GM21786 (cell line): ENCODE measurements at regions not wholly inside any gene's neighbourhood (a gene's known extent, or its start where the extent isn't known, plus 50 kb on each side); places are given as distances from the start of the nearest gene placed in this dataset.

ENCODE experiments used
- ATAC-seq: cut with Tn5 transposase; IDR thresholded peaks from one replicate; pipeline ENCODE4 v1.9.1; 2021; ENCODE audit not compliant: unreplicated experiment

- no peak for ATAC-seq
Measured at GRCh38 chr2:4673025-4673489, 969.7 kb downstream of the DCDC2C start.

- ATAC-seq = no peak
Measured at GRCh38 chr2:4674007-4674406, 970.6 kb downstream of the DCDC2C start.

- no peak for ATAC-seq
Measured at GRCh38 chr2:4675295-4675694, 971.9 kb downstream of the DCDC2C start.

GRCh38 chr2:4678927-4679326 lies 975.6 kb downstream of the DCDC2C start:
- no peak for ATAC-seq

GRCh38 chr2:4679391-4679790 lies 976.0 kb downstream of the DCDC2C start:
- ATAC-seq = no peak

GRCh38 chr2:4684921-4685320 lies 981.5 kb downstream of the DCDC2C start:
- no peak for ATAC-seq

GRCh38 chr2:4690913-4691312 lies 987.5 kb downstream of the DCDC2C start:
- no peak for ATAC-seq

GRCh38 chr2:4693266-4693665 lies 989.9 kb downstream of the DCDC2C start:
- no peak for ATAC-seq

- no peak for ATAC-seq
Measured at GRCh38 chr2:4695281-4695861, 992.0 kb downstream of the DCDC2C start.

- ATAC-seq = no peak
Measured at GRCh38 chr2:4715065-4715464, 977.1 kb upstream of the SOX11 start.

GRCh38 chr2:4718777-4719176 lies 973.4 kb upstream of the SOX11 start:
- no peak for ATAC-seq

GRCh38 chr2:4725618-4726017 lies 966.6 kb upstream of the SOX11 start:
- ATAC-seq = no peak

GRCh38 chr2:4732560-4732959 lies 959.6 kb upstream of the SOX11 start:
- ATAC-seq = no peak

GRCh38 chr2:4745056-4745991 lies 946.9 kb upstream of the SOX11 start:
- no peak for ATAC-seq

- ATAC-seq = no peak
Measured at GRCh38 chr2:4753721-4754120, 938.5 kb upstream of the SOX11 start.

- ATAC-seq = no peak
Measured at GRCh38 chr2:4762951-4763376, 929.2 kb upstream of the SOX11 start.

- no peak for ATAC-seq
Measured at GRCh38 chr2:4765787-4766530, 926.2 kb upstream of the SOX11 start.

- no peak for ATAC-seq
Measured at GRCh38 chr2:4775668-4776067, 916.5 kb upstream of the SOX11 start.

GRCh38 chr2:4780679-4781078 lies 911.5 kb upstream of the SOX11 start:
- no peak for ATAC-seq

- no peak for ATAC-seq
Measured at GRCh38 chr2:4782647-4783046, 909.5 kb upstream of the SOX11 start.

- ATAC-seq = no peak
Measured at GRCh38 chr2:4791488-4791887, 900.7 kb upstream of the SOX11 start.

GRCh38 chr2:4792126-4792525 lies 900.1 kb upstream of the SOX11 start:
- ATAC-seq = no peak
